Suprapubic skin (tissue), 3 donors: ENCODE measurements at regions not wholly inside any gene's neighbourhood (a gene's known extent, or its start where the extent isn't known, plus 50 kb on each side); places are given as distances from the start of the nearest gene placed in this dataset.

ENCODE experiments used
- POLR2AphosphoS5 ChIP-seq, 3 donors: sonication (generic); formaldehyde crosslinking; IDR thresholded peaks; one replicate each; pipeline ENCODE4 v1.6.1; 2017; ENCODE audit warnings: antibody characterized with exemption in 3 of 3
- TF ChIP-seq, protein P1 (sequence below), 2 donors: fragments of 200-600 bp in 1 of 2; fragments of 450-650 bp in 1 of 2; sonication (generic) in 1 of 2; IDR thresholded peaks; one replicate each; pipeline ENCODE4 v1.5.1; 2016 to 2019; ENCODE audit warnings: antibody characterized with exemption in 2 of 2, mild to moderate bottlenecking in 1 of 2, moderate library complexity in 1 of 2

DNA sequence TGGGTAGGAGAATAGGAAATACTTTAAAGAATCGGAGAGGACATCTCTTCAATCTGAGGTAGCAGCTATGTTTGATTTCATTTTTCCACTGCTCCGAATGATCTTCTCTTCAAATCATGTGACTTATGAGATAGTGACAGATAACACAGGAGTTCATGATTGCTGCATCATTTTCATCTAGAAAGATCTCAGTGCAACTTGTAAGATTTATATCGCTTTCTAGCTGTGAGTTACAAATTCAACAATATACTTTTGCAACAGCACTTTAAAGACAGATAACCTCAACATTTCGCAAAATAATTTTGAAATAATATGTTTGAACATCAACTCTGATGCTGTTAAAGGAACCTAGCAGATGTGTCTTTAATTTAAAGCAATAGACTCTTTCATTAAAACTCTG is 99.9 kb upstream of the CCDC80 start:
- TF ChIP-seq POLR2AphosphoS5 (IDR thresholded peaks at IDR 0.05): no peak
- TF ChIP-seq, protein P1, sequence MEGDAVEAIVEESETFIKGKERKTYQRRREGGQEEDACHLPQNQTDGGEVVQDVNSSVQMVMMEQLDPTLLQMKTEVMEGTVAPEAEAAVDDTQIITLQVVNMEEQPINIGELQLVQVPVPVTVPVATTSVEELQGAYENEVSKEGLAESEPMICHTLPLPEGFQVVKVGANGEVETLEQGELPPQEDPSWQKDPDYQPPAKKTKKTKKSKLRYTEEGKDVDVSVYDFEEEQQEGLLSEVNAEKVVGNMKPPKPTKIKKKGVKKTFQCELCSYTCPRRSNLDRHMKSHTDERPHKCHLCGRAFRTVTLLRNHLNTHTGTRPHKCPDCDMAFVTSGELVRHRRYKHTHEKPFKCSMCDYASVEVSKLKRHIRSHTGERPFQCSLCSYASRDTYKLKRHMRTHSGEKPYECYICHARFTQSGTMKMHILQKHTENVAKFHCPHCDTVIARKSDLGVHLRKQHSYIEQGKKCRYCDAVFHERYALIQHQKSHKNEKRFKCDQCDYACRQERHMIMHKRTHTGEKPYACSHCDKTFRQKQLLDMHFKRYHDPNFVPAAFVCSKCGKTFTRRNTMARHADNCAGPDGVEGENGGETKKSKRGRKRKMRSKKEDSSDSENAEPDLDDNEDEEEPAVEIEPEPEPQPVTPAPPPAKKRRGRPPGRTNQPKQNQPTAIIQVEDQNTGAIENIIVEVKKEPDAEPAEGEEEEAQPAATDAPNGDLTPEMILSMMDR (IDR thresholded peaks at IDR 0.05): no peak
